ENCODE measurements at regions not wholly inside any gene's neighbourhood (a gene's known extent, or its start where the extent isn't known, plus 50 kb on each side); places are given as distances from the start of the nearest gene placed in this dataset.

GRCh38 chr11:128305588-128305987 lies 281.8 kb downstream of the ETS1 start:
- 100% methylated on average over 1 of the region's 1 CpG; no CpG with 5 or more reads in 1 of the 2 experiments for WGBS, 2 experiments (ENCODE audit: insufficient coverage in 1 of 2, insufficient read length in 1 of 2)
- H3K27me3 ChIP-seq (ENCODE audit: control insufficient read depth, insufficient read depth, low read length, poor library complexity, severe bottlenecking): no peaks in the 10 kb centered on the region
- H3K9me3 Mint-ChIP-seq: peaks cover 2% of the 10 kb centered on the region
- no peaks in the 10 kb centered on the region for H3K9me3 ChIP-seq (ENCODE audit: control insufficient read depth, low read length)
- no peak overlapping the region for H3K4me3 ChIP-seq (ENCODE audit: low read length)
- H3K4me3 Mint-ChIP-seq: no peak overlapping the region
- H3K36me3 ChIP-seq (ENCODE audit: control insufficient read depth, insufficient read depth, low read length): no peaks in the 10 kb centered on the region
- H3K36me3 Mint-ChIP-seq (ENCODE audit: low read depth): no peaks in the 10 kb centered on the region
- H3K27me3 Mint-ChIP-seq (ENCODE audit: insufficient read depth): no peaks in the 10 kb centered on the region
- no peak for DNase-seq
- no peak overlapping the region for H3K27ac ChIP-seq (ENCODE audit: low read depth, low read length)
- TF ChIP-seq CTCF (conservative IDR thresholded peaks at IDR 0.05): no peak
- H3K4me1 Mint-ChIP-seq: no peaks in the 10 kb centered on the region
- no peak overlapping the region for H3K9ac ChIP-seq (ENCODE audit: extremely low read depth, low read length, poor library complexity, severe bottlenecking)
- H3K27ac Mint-ChIP-seq: no peak overlapping the region
- H3K4me1 ChIP-seq (ENCODE audit: control insufficient read depth, insufficient read depth, low read length): no peaks in the 10 kb centered on the region

GRCh38 chr11:128304666-128305485 lies 282.5 kb downstream of the ETS1 start:
- 81 to 94% methylated on average over 3 to 8 of the region's 8 CpGs for WGBS, 2 experiments (ENCODE audit: insufficient coverage in 1 of 2, insufficient read length in 1 of 2)
- Mint-ChIP-seq H3K36me3 (ENCODE audit: low read depth) (no peaks in the 10 kb centered on the region), H3K27ac (no peak overlapping the region)

GRCh38 chr11:128304116-128304515 lies 283.2 kb downstream of the ETS1 start:
- DNase-seq: no peak
- Mint-ChIP-seq H3K27me3 (ENCODE audit: insufficient read depth) (no peaks in the 10 kb centered on the region), H3K9me3 (peaks cover 2% of the 10 kb centered on the region), H3K4me3 (no peak overlapping the region), H3K36me3 (ENCODE audit: low read depth) (no peaks in the 10 kb centered on the region), H3K27ac (no peak overlapping the region), H3K4me1 (no peaks in the 10 kb centered on the region)
- TF ChIP-seq CTCF (conservative IDR thresholded peaks at IDR 0.05): no peak
- 83 to 100% methylated on average over 1 to 2 of the region's 2 CpGs for WGBS, 2 experiments (ENCODE audit: insufficient coverage in 1 of 2, insufficient read length in 1 of 2)
- H3K36me3 ChIP-seq (ENCODE audit: control insufficient read depth, insufficient read depth, low read length): no peaks in the 10 kb centered on the region
- no peak overlapping the region for H3K27ac ChIP-seq (ENCODE audit: low read depth, low read length)
- no peaks in the 10 kb centered on the region for H3K4me1 ChIP-seq (ENCODE audit: control insufficient read depth, insufficient read depth, low read length)
- no peaks in the 10 kb centered on the region for H3K27me3 ChIP-seq (ENCODE audit: control insufficient read depth, insufficient read depth, low read length, poor library complexity, severe bottlenecking)
- no peak overlapping the region for H3K4me3 ChIP-seq (ENCODE audit: low read length)
- no peaks in the 10 kb centered on the region for H3K9me3 ChIP-seq (ENCODE audit: control insufficient read depth, low read length)
- H3K9ac ChIP-seq (ENCODE audit: extremely low read depth, low read length, poor library complexity, severe bottlenecking): no peak overlapping the region

More at GRCh38 chr11:128304666-128305485, 282.5 kb downstream of the ETS1 start:
- Histone ChIP-seq H3K4me3 (ENCODE audit: low read length) (no peak overlapping the region), H3K36me3 (ENCODE audit: control insufficient read depth, insufficient read depth, low read length) (no peaks in the 10 kb centered on the region), H3K4me1 (ENCODE audit: control insufficient read depth, insufficient read depth, low read length) (no peaks in the 10 kb centered on the region), H3K9me3 (ENCODE audit: control insufficient read depth, low read length) (no peaks in the 10 kb centered on the region), H3K9ac (ENCODE audit: extremely low read depth, low read length, poor library complexity, severe bottlenecking) (no peak overlapping the region), H3K27ac (ENCODE audit: low read depth, low read length) (no peak overlapping the region), H3K27me3 (ENCODE audit: control insufficient read depth, insufficient read depth, low read length, poor library complexity, severe bottlenecking) (no peaks in the 10 kb centered on the region)
- Mint-ChIP-seq H3K4me1 (no peaks in the 10 kb centered on the region), H3K27me3 (ENCODE audit: insufficient read depth) (no peaks in the 10 kb centered on the region), H3K9me3 (peaks cover 2% of the 10 kb centered on the region), H3K4me3 (no peak overlapping the region)
- no peak for TF ChIP-seq CTCF (conservative IDR thresholded peaks at IDR 0.05)
- no peak for DNase-seq
